Panc1 (cell line): ENCODE measurements at regions not wholly inside any gene's neighbourhood (a gene's known extent, or its start where the extent isn't known, plus 50 kb on each side); places are given as distances from the start of the nearest gene placed in this dataset.

Experiments
- ATAC-seq: fragments of 200-7000 bp; cut with Tn5 transposase; 2 replicates; pipeline ENCODE4 v1.9.1; 2020; ENCODE audit warnings: mild to moderate bottlenecking, moderate library complexity
- BruUV-seq: library from RNA; stranded (reverse); fragments of 400-500 nt; replicated peaks from 2 replicates; lab custom pipeline; 2021; lab: Mats Ljungman, UMichigan
- CTCF ChIA-PET: fragments of 300-600 bp; sonication (Branson Sonifier 250); formaldehyde crosslinking; loops from one replicate; lab custom pipeline; 2022; ENCODE audit warnings: antibody characterized with exemption; lab: Charles Lee
- POLR2A ChIA-PET: fragments of 300-600 bp; sonication (Branson Sonifier 250); formaldehyde crosslinking; loops from one replicate; lab custom pipeline; 2022; ENCODE audit warnings: antibody characterized with exemption; lab: Charles Lee
- DNase-seq: peaks from one replicate; pipeline ENCODE4 v3.0.0-alpha.2; 2010; ENCODE audit warnings: low read depth, low spot score
- H3K27ac ChIP-seq: 2 replicates; pipeline ENCODE4 v1.5.1; 2011; ENCODE audit warnings: mild to moderate bottlenecking, low read length, inconsistent platforms
- H3K27me3 ChIP-seq: fragments of 200-500 bp; sonication (Bioruptor generic); 2 replicates; pipeline ENCODE4 v1.6.0; 2014; ENCODE audit warnings: low read length, inconsistent platforms; ENCODE audit not compliant: control insufficient read depth, insufficient read depth
- H3K36me3 ChIP-seq: fragments of 200-500 bp; sonication (Bioruptor generic); 2 replicates; pipeline ENCODE4 v1.5.1; 2014; ENCODE audit warnings: inconsistent platforms, mild to moderate bottlenecking, low read length, moderate library complexity; ENCODE audit not compliant: control insufficient read depth, insufficient read depth
- H3K4me1 ChIP-seq: 2 replicates; pipeline ENCODE4 v1.5.1; 2011; ENCODE audit warnings: inconsistent platforms, mild to moderate bottlenecking, low read length, moderate library complexity; ENCODE audit not compliant: control insufficient read depth, insufficient read depth
- H3K4me3 ChIP-seq, 2 experiments: 2 replicates each; pipeline ENCODE4 v1.5.1; 2011 to 2012; ENCODE audit warnings: low read depth in 2 of 2, low read length in 2 of 2, mild to moderate bottlenecking in 2 of 2, inconsistent platforms in 1 of 2, moderate library complexity in 1 of 2
- H3K9me3 ChIP-seq: fragments of 200-500 bp; sonication (Bioruptor generic); 2 replicates; pipeline ENCODE4 v1.5.1; 2014; ENCODE audit warnings: low read depth, mild to moderate bottlenecking, inconsistent platforms, low read length, moderate library complexity; ENCODE audit not compliant: control insufficient read depth, insufficient read depth
- CTCF ChIP-seq: fragments of 450-650 bp; IDR thresholded peaks from 2 replicates; pipeline ENCODE4 v1.5.1; 2017; ENCODE audit warnings: mild to moderate bottlenecking
- POLR2AphosphoS5 ChIP-seq: IDR thresholded peaks from 2 replicates; pipeline ENCODE4 v1.6.1; 2012; ENCODE audit warnings: mild to moderate bottlenecking, low read depth, low read length, moderate library complexity
- REST ChIP-seq, 2 experiments: IDR thresholded peaks; 2 replicates each; pipeline ENCODE4 v1.6.1; 2011 to 2012; ENCODE audit warnings: low read depth in 2 of 2, control low read depth in 1 of 2, low read length in 1 of 2, mild to moderate bottlenecking in 1 of 2, moderate library complexity in 1 of 2; ENCODE audit not compliant: insufficient read depth in 1 of 2
- SIN3A ChIP-seq: IDR thresholded peaks from 2 replicates; pipeline ENCODE4 v1.6.1; 2012; ENCODE audit warnings: low read depth, mild to moderate bottlenecking, low read length, moderate library complexity, borderline replicate concordance; ENCODE audit not compliant: insufficient read depth
- TCF7L2 ChIP-seq: IDR thresholded peaks from 2 replicates; pipeline ENCODE4 v1.6.1; 2011; ENCODE audit warnings: mild to moderate bottlenecking, low read depth, low read length, inconsistent platforms
- in situ Hi-C: cut with HindIII; loops from 2 replicates; pipeline ENCODE4 v1.10.0; 2016; ENCODE audit warnings: low sequenced_read_pairs, low pct_unique_long_range_greater_than_20kb
- intact Hi-C: fragments of 100-400 bp; cut with micrococcal nuclease; formaldehyde crosslinking; loops from one replicate; pipeline ENCODE4 v1.10.0; 2022; ENCODE audit not compliant: unreplicated experiment

- Histone ChIP-seq H3K9me3 (no peaks in the 10 kb centered on the region), H3K4me1 (no peaks in the 10 kb centered on the region), H3K27ac (no peak overlapping the region), H3K36me3 (no peaks in the 10 kb centered on the region), H3K4me3 (no peak overlapping the region), H3K27me3 (peaks cover 3% of the 10 kb centered on the region)
- POLR2A ChIA-PET, result no interaction called here
- CTCF ChIA-PET, result no interaction called here
- no TSS peak for BruUV-seq
- no peak for DNase-seq
- no peak for ATAC-seq
- intact Hi-C loops, result no loop called here
- in situ Hi-C loops, result no loop called here
- TF ChIP-seq REST (IDR thresholded peaks at IDR 0.05; ENCODE audit: insufficient read depth in 1 of 2, low read depth in 2 of 2, low read length in 1 of 2), result no peak
- TF ChIP-seq SIN3A, result no peak
- TF ChIP-seq TCF7L2, result no peak
- no peak for TF ChIP-seq CTCF
- no peak for TF ChIP-seq POLR2AphosphoS5
Observed at GRCh38 chr6:40282986-40283385, 304.2 kb downstream of the LRFN2 start.

- no peaks in the 10 kb centered on the region; the same call in 1 of the 2 replicates for H3K27me3 ChIP-seq
- intact Hi-C loops (no loop called here), in situ Hi-C loops (no loop called here)
- ChIA-PET POLR2A (no interaction called here), CTCF (no interaction called here)
- no peak for DNase-seq
- no peaks in the 10 kb centered on the region for H3K9me3 ChIP-seq
- H3K27ac ChIP-seq, result no peak overlapping the region
- no TSS peak for BruUV-seq
- ATAC-seq, result no peak
- H3K36me3 ChIP-seq, result no peaks in the 10 kb centered on the region
- H3K4me3 ChIP-seq, result no peak overlapping the region
- TF ChIP-seq SIN3A (no peak), TCF7L2 (no peak), POLR2AphosphoS5 (no peak), CTCF (no peak), REST (IDR thresholded peaks at IDR 0.05; ENCODE audit: insufficient read depth in 1 of 2, low read depth in 2 of 2, low read length in 1 of 2) (no peak)
- H3K4me1 ChIP-seq, result no peaks in the 10 kb centered on the region
Observed at GRCh38 chr6:40281402-40281801, 305.8 kb downstream of the LRFN2 start.
